ENCODE measurements at regions not wholly inside any gene's neighbourhood (a gene's known extent, or its start where the extent isn't known, plus 50 kb on each side); places are given as distances from the start of the nearest gene placed in this dataset.

DNA sequence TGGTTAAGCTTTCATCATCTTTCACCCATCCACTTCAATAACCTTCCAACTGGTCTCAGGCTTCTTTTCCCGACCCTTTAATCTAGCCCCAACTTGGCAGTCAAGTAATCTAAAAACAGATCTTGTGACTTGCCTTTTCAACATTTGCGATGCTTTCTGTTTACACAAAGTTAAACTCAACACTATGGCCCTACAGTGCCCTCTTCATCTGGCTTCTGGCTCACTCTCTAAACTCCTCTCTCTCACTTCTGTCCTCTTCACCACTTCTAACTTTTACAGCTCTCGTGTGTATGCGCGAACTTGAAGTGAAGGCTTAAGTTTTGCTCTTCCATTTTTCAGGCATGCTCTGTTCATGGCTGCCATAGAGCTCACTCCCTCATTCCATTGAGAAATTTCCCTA, 1122.3 kb upstream of the ADGRL2 start:
- TF ChIP-seq ZNF124 (CRISPR knock-in tag; IDR thresholded peaks at IDR 0.05) (no peak), SALL2 (CRISPR knock-in tag; IDR thresholded peaks at IDR 0.05) (no peak), TAF1 (CRISPR knock-in tag; IDR thresholded peaks at IDR 0.05) (no peak), ZNF747 (CRISPR knock-in tag; IDR thresholded peaks at IDR 0.05; ENCODE audit: borderline replicate concordance) (no peak), PREB (CRISPR knock-in tag; IDR thresholded peaks at IDR 0.05) (no peak), ZNF83 (CRISPR knock-in tag; IDR thresholded peaks at IDR 0.05; ENCODE audit: borderline replicate concordance) (no peak), ZNF879 (CRISPR knock-in tag; IDR thresholded peaks at IDR 0.05) (no peak), NFYB (CRISPR knock-in tag; IDR thresholded peaks at IDR 0.05) (no peak)

Data from HepG2 (cell line).